HCT116 (cell line): ENCODE measurements at regions not wholly inside any gene's neighbourhood (a gene's known extent, or its start where the extent isn't known, plus 50 kb on each side); places are given as distances from the start of the nearest gene placed in this dataset.

Source experiments
- ATAC-seq: fragments of 200-7000 bp; cut with Tn5 transposase; 2 replicates; pipeline ENCODE4 v1.9.1; 2020; ENCODE audit warnings: mild to moderate bottlenecking, moderate library complexity
- BruUV-seq: library from RNA; stranded (reverse); fragments of 400-500 nt; replicated peaks from 2 replicates; lab custom pipeline; 2021; lab: Mats Ljungman, UMichigan
- CTCF ChIA-PET: fragments of 300-600 bp; sonication (Branson Sonifier 250); formaldehyde crosslinking; loops from one replicate; lab custom pipeline; 2021; ENCODE audit warnings: antibody characterized with exemption; lab: Charles Lee
- POLR2A ChIA-PET: fragments of 300-600, 350-600 bp; sonication (Branson Sonifier 250); formaldehyde crosslinking; loops from one replicate; lab custom pipeline; 2021; ENCODE audit warnings: antibody characterized with exemption; lab: Charles Lee
- RAD21 ChIA-PET, 2 experiments: fragments of 300-600 bp; sonication (Branson Sonifier 250); formaldehyde crosslinking; loops; one replicate each; lab custom pipeline; 2023; ENCODE audit warnings: low total read pairs in 2 of 2; ENCODE audit not compliant: uncharacterized antibody in 2 of 2, unreplicated experiment in 2 of 2, low non-redundant PET in 1 of 2; lab: Charles Lee
- DNase-seq: peaks from one replicate; pipeline ENCODE4 v3.0.0-alpha.2; 2010; ENCODE audit warnings: low read depth, low spot score
- H2AFZ ChIP-seq: fragments of 200-600 bp; shearing (Covaris generic), sonication (generic); 2 replicates; pipeline ENCODE4 v1.6.1; 2017; ENCODE audit warnings: low read depth, mixed run types, mixed read lengths, antibody characterized with exemption, low read length; ENCODE audit not compliant: poor library complexity, severe bottlenecking
- H3K27ac ChIP-seq: 2 replicates; pipeline ENCODE4 v1.5.1; 2012; ENCODE audit warnings: low read depth, low read length
- H3K27me3 ChIP-seq: fragments of 200-600 bp; sonication (generic); 2 replicates; pipeline ENCODE4 v1.6.1; 2016; ENCODE audit warnings: mixed run types, low read length, mixed read lengths; ENCODE audit not compliant: insufficient read depth
- H3K36me3 ChIP-seq, 2 experiments: fragments of 200-500 bp in 1 of 2; fragments of 200-600 bp in 1 of 2; sonication (Bioruptor generic) in 1 of 2; sonication (generic) in 1 of 2; 2 replicates each; pipeline versions ENCODE4 v1.5.1 to v1.6.1; 2014 to 2016; ENCODE audit warnings: low read length in 2 of 2, inconsistent platforms in 1 of 2, mixed read lengths in 1 of 2, mixed run types in 1 of 2; ENCODE audit not compliant: insufficient read depth in 2 of 2, control insufficient read depth in 1 of 2
- H3K4me1 ChIP-seq, 2 experiments: fragments of 200-600 bp in 1 of 2; sonication (generic) in 1 of 2; 2 replicates each; pipeline versions ENCODE4 v1.5.1 to v1.6.1; 2012 to 2017; ENCODE audit warnings: low read length in 2 of 2, inconsistent platforms in 1 of 2, mild to moderate bottlenecking in 1 of 2, mixed read lengths in 1 of 2, mixed run types in 1 of 2, moderate library complexity in 1 of 2; ENCODE audit not compliant: insufficient read depth in 2 of 2, control insufficient read depth in 1 of 2
- H3K4me2 ChIP-seq: fragments of 200-600 bp; sonication (generic); 2 replicates; pipeline ENCODE4 v1.6.1; 2017; ENCODE audit warnings: mixed run types, low read length, mixed read lengths
- H3K4me3 ChIP-seq, 2 experiments: fragments of 200-600 bp in 1 of 2; sonication (generic) in 1 of 2; replicated peaks in 1 of 2; 2 replicates each; pipeline ENCODE4 v1.5.1; 2011 to 2016; ENCODE audit warnings: low read length in 2 of 2, control low read depth in 1 of 2, low read depth in 1 of 2, mild to moderate bottlenecking in 1 of 2, mixed read lengths in 1 of 2, mixed run types in 1 of 2
- H3K79me2 ChIP-seq: fragments of 200-600 bp; sonication (generic); 2 replicates; pipeline ENCODE4 v1.6.1; 2017; ENCODE audit warnings: mild to moderate bottlenecking, mixed run types, low read length, moderate library complexity, mixed read lengths; ENCODE audit not compliant: insufficient read depth
- H3K9ac ChIP-seq: fragments of 200-600 bp; sonication (generic); 2 replicates; pipeline ENCODE4 v1.6.1; 2016; ENCODE audit warnings: low read length, mixed read lengths
- H3K9me2 ChIP-seq: fragments of 200-600 bp; sonication (generic), shearing (Covaris generic); 2 replicates; pipeline ENCODE4 v1.6.1; 2017; ENCODE audit warnings: mixed run types, mild to moderate bottlenecking, moderate library complexity; ENCODE audit not compliant: insufficient read depth
- H3K9me3 ChIP-seq, 2 experiments: fragments of 200-500 bp in 1 of 2; fragments of 200-600 bp in 1 of 2; sonication (Bioruptor generic) in 1 of 2; sonication (generic) in 1 of 2; 2 replicates each; pipeline ENCODE4 v1.6.1; 2014 to 2017; ENCODE audit warnings: low read length in 2 of 2, mixed read lengths in 2 of 2, inconsistent platforms in 1 of 2, low read depth in 1 of 2, mild to moderate bottlenecking in 1 of 2, mixed run types in 1 of 2, moderate library complexity in 1 of 2; ENCODE audit not compliant: control insufficient read depth in 1 of 2, insufficient read depth in 1 of 2
- H4K20me1 ChIP-seq: fragments of 200-600 bp; sonication (generic), shearing (Covaris generic); 2 replicates; pipeline ENCODE4 v1.6.1; 2017; ENCODE audit warnings: mixed run types, mild to moderate bottlenecking, moderate library complexity; ENCODE audit not compliant: insufficient read depth
- ATF3 ChIP-seq: IDR thresholded peaks from 2 replicates; pipeline ENCODE4 v1.6.1; 2012
- CEBPB ChIP-seq: IDR thresholded peaks from 2 replicates; pipeline ENCODE4 v1.6.1; 2012; ENCODE audit warnings: low read depth
- EZH2 ChIP-seq: fragments of 200-600 bp; sonication (generic); IDR thresholded peaks from 2 replicates; pipeline ENCODE4 v1.6.1; 2017; ENCODE audit warnings: antibody characterized with exemption, mixed run types
- FOSL1 ChIP-seq: IDR thresholded peaks from 2 replicates; pipeline ENCODE4 v1.6.1; 2012; ENCODE audit warnings: low read depth
- POLR2A ChIP-seq: IDR thresholded peaks from 2 replicates; pipeline ENCODE4 v1.7.0; 2011; ENCODE audit warnings: borderline replicate concordance; ENCODE audit not compliant: insufficient read depth, insufficient read length; ENCODE audit errors: extremely low read depth
- RAD21 ChIP-seq: IDR thresholded peaks from 2 replicates; pipeline ENCODE4 v1.6.1; 2012; ENCODE audit warnings: low read depth, mild to moderate bottlenecking
- SIN3A ChIP-seq: IDR thresholded peaks from 2 replicates; pipeline ENCODE4 v1.6.1; 2012; ENCODE audit warnings: low read depth
- SP1 ChIP-seq: IDR thresholded peaks from 2 replicates; pipeline ENCODE4 v1.6.1; 2012; ENCODE audit warnings: low read depth
- SRF ChIP-seq: IDR thresholded peaks from 2 replicates; pipeline ENCODE4 v1.6.1; 2012; ENCODE audit warnings: low read depth
- YY1 ChIP-seq: IDR thresholded peaks from 2 replicates; pipeline ENCODE4 v1.6.1; 2011; ENCODE audit warnings: low read length, low read depth, moderate library complexity, mild to moderate bottlenecking; ENCODE audit not compliant: insufficient replicate concordance; ENCODE audit errors: extremely low read depth
- ZBTB33 ChIP-seq: IDR thresholded peaks from 2 replicates; pipeline ENCODE4 v1.6.1; 2011; ENCODE audit warnings: mild to moderate bottlenecking, low read length, moderate library complexity; ENCODE audit not compliant: insufficient replicate concordance; ENCODE audit errors: extremely low read depth
- intact Hi-C: fragments of 100-400 bp; cut with micrococcal nuclease; formaldehyde crosslinking; loops from 2 replicates; pipeline ENCODE4 v1.10.0; 2022
- TF ChIP-seq, protein P1 (sequence below): IDR thresholded peaks from 2 replicates; pipeline ENCODE4 v1.6.1; 2012; ENCODE audit warnings: low read depth
- TF ChIP-seq, protein P2 (sequence below): IDR thresholded peaks from 2 replicates; pipeline ENCODE4 v1.6.1; 2012

- Histone ChIP-seq H3K4me3 (no peak overlapping the region), H3K4me2 (no peak overlapping the region), H3K9me3 (no peaks in the 10 kb centered on the region), H3K27ac (no peak overlapping the region), H3K9ac (no peak overlapping the region), H2AFZ (no peak overlapping the region), H3K79me2 (no peaks in the 10 kb centered on the region), H3K4me1 (no peaks in the 10 kb centered on the region), H4K20me1 (no peaks in the 10 kb centered on the region), H3K36me3 (no peaks in the 10 kb centered on the region), H3K9me2 (no peaks in the 10 kb centered on the region), H3K27me3 (no peaks in the 10 kb centered on the region)
- TF ChIP-seq, protein P1, sequence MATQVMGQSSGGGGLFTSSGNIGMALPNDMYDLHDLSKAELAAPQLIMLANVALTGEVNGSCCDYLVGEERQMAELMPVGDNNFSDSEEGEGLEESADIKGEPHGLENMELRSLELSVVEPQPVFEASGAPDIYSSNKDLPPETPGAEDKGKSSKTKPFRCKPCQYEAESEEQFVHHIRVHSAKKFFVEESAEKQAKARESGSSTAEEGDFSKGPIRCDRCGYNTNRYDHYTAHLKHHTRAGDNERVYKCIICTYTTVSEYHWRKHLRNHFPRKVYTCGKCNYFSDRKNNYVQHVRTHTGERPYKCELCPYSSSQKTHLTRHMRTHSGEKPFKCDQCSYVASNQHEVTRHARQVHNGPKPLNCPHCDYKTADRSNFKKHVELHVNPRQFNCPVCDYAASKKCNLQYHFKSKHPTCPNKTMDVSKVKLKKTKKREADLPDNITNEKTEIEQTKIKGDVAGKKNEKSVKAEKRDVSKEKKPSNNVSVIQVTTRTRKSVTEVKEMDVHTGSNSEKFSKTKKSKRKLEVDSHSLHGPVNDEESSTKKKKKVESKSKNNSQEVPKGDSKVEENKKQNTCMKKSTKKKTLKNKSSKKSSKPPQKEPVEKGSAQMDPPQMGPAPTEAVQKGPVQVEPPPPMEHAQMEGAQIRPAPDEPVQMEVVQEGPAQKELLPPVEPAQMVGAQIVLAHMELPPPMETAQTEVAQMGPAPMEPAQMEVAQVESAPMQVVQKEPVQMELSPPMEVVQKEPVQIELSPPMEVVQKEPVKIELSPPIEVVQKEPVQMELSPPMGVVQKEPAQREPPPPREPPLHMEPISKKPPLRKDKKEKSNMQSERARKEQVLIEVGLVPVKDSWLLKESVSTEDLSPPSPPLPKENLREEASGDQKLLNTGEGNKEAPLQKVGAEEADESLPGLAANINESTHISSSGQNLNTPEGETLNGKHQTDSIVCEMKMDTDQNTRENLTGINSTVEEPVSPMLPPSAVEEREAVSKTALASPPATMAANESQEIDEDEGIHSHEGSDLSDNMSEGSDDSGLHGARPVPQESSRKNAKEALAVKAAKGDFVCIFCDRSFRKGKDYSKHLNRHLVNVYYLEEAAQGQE: no peak
- TF ChIP-seq SIN3A (no peak), ZBTB33 (no peak), SP1 (no peak), YY1 (no peak), FOSL1 (no peak), POLR2A (no peak), CEBPB (no peak), RAD21 (no peak), SRF (no peak), EZH2 (no peak), ATF3 (no peak)
- TF ChIP-seq, protein P2, sequence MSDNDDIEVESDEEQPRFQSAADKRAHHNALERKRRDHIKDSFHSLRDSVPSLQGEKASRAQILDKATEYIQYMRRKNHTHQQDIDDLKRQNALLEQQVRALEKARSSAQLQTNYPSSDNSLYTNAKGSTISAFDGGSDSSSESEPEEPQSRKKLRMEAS: no peak
- POLR2A ChIA-PET: no interaction called here
- no peak for ATAC-seq
- DNase-seq: no peak
- no TSS peak for BruUV-seq
- RAD21 ChIA-PET: no interaction called here
- CTCF ChIA-PET: no interaction called here
- intact Hi-C loops: no loop called here
Observed at GRCh38 chr2:163414121-163414520, 321.7 kb downstream of the FIGN start.
